K562 (cell line): ENCODE measurements at regions not wholly inside any gene's neighbourhood (a gene's known extent, or its start where the extent isn't known, plus 50 kb on each side); places are given as distances from the start of the nearest gene placed in this dataset.
"Not testable (repeated sequence)": the region's sequence is repeated elsewhere in the genome, so short reads cannot be mapped to it uniquely, and the experiment has no call there.

Source experiments
- ATAC-seq: fragments of 200-7000 bp; cut with Tn5 transposase; 3 replicates; pipeline ENCODE4 v1.9.1; 2020; ENCODE audit warnings: moderate library complexity
- BruUV-seq: library from RNA; stranded (reverse); fragments of 400-500 nt; replicated peaks from 2 replicates; lab custom pipeline; 2021; lab: Mats Ljungman, UMichigan
- CTCF ChIA-PET: fragments of 300-600 bp; formaldehyde crosslinking; extraction: SDS; loops from one replicate; lab custom pipeline; 2021; ENCODE audit warnings: low intra/inter-chr PET ratio; lab: Yijun Ruan, JAX
- POLR2A ChIA-PET: fragments of 300-600, 350-650 bp; sonication (Branson Sonifier 250); formaldehyde crosslinking; extraction: SDS; loops from one replicate; lab custom pipeline; 2021; ENCODE audit warnings: antibody characterized with exemption, inconsistent platforms; lab: Yijun Ruan, JAX
- DNase-seq, 4 experiments: peaks; one replicate each; pipeline versions ENCODE4 v3.0.0 to v3.0.0-alpha.2; 2011 to 2018; ENCODE audit warnings: low spot score in 3 of 4, mixed read lengths in 3 of 4; ENCODE audit errors: extremely low read depth in 1 of 4
- FAIRE-seq: peaks from 2 replicates; lab custom pipeline; 2011; peaks lifted over from hg19 to GRCh38; lab: Jason Lieb, UNC
- H2AFZ ChIP-seq: 2 replicates; pipeline ENCODE4 v1.6.0; 2011; ENCODE audit warnings: low read depth, low read length, control low read depth, inconsistent platforms
- H3K27ac ChIP-seq: fragments of 200-600 bp; 3 replicates; pipeline ENCODE4 v1.8.0; 2011; ENCODE audit warnings: low read depth, mild to moderate bottlenecking, control low read depth, inconsistent platforms, low read length, moderate library complexity, mixed read lengths; ENCODE audit errors: extremely low read depth
- H3K27me3 ChIP-seq, 2 experiments: fragments of 300-600 bp in 1 of 2; 2 replicates in 1 of 2; 3 replicates in 1 of 2; pipeline versions ENCODE4 v1.6.0 to v1.8.0; 2011; ENCODE audit warnings: inconsistent platforms in 2 of 2, low read length in 2 of 2, mild to moderate bottlenecking in 1 of 2, mixed read lengths in 1 of 2, moderate library complexity in 1 of 2; ENCODE audit not compliant: control insufficient read depth in 2 of 2, insufficient read depth in 2 of 2
- H3K36me3 ChIP-seq: fragments of 300-600 bp; 3 replicates; pipeline ENCODE4 v1.8.0; 2011; ENCODE audit warnings: mild to moderate bottlenecking, low read length, inconsistent platforms; ENCODE audit not compliant: control insufficient read depth, insufficient read depth
- H3K4me1 ChIP-seq, 2 experiments: fragments of 200-600 bp in 1 of 2; replicated peaks in 1 of 2; 2 replicates in 1 of 2; 3 replicates in 1 of 2; pipeline versions ENCODE4 v1.5.1 to v1.8.0; 2011; ENCODE audit warnings: inconsistent platforms in 2 of 2, low read length in 2 of 2, mild to moderate bottlenecking in 1 of 2, mixed read lengths in 1 of 2, moderate library complexity in 1 of 2; ENCODE audit not compliant: control insufficient read depth in 2 of 2, insufficient read depth in 2 of 2
- H3K4me2 ChIP-seq: 2 replicates; pipeline ENCODE4 v1.6.1; 2011; ENCODE audit warnings: low read length, control low read depth, inconsistent platforms, mixed read lengths; ENCODE audit not compliant: insufficient read depth
- H3K4me3 ChIP-seq: fragments of 200-600 bp; sonication (generic), shearing (Covaris generic); 2 replicates; pipeline ENCODE4 v1.5.1; 2016; ENCODE audit warnings: control low read depth, inconsistent platforms
- H3K79me2 ChIP-seq: fragments of 200-600 bp; 3 replicates; pipeline ENCODE4 v1.8.0; 2011; ENCODE audit warnings: low read length, inconsistent platforms; ENCODE audit not compliant: control insufficient read depth, insufficient read depth
- H3K9ac ChIP-seq, 2 experiments: 2 replicates each; pipeline versions ENCODE4 v1.6.0 to v1.6.1; 2011; ENCODE audit warnings: low read depth in 2 of 2, low read length in 2 of 2, control low read depth in 1 of 2, inconsistent platforms in 1 of 2, mild to moderate bottlenecking in 1 of 2, mixed read lengths in 1 of 2; ENCODE audit not compliant: insufficient read depth in 1 of 2
- H3K9me1 ChIP-seq: one replicate; pipeline ENCODE4 v1.6.0; 2011; ENCODE audit warnings: inconsistent platforms, mild to moderate bottlenecking, low read length, moderate library complexity; ENCODE audit not compliant: control insufficient read depth, insufficient read depth
- H3K9me3 ChIP-seq: replicated peaks from 2 replicates; pipeline ENCODE4 v1.5.1; 2011; ENCODE audit warnings: low read depth, low read length, inconsistent platforms; ENCODE audit not compliant: control insufficient read depth, insufficient read depth
- H4K20me1 ChIP-seq: replicated peaks from 2 replicates; pipeline ENCODE4 v1.6.1; 2011; ENCODE audit warnings: low read length, inconsistent platforms, mixed read lengths; ENCODE audit not compliant: control insufficient read depth, insufficient read depth
- HDGF ChIP-seq: fragments of 450-650 bp; IDR thresholded peaks from 2 replicates; pipeline ENCODE4 v1.6.1; 2016
- MEIS2 ChIP-seq: fragments of 450-650 bp; IDR thresholded peaks from 2 replicates; pipeline ENCODE4 v1.6.1; 2014; ENCODE audit warnings: mild to moderate bottlenecking; ENCODE audit not compliant: partially characterized antibody
- PATZ1 ChIP-seq: fragments of 250-450 bp; sonication (Bioruptor Pico); IDR thresholded peaks from 2 replicates; pipeline ENCODE4 v1.5.0; 2020; ENCODE audit warnings: mild to moderate bottlenecking, borderline replicate concordance
- PRDM10 ChIP-seq: fragments of 450-650 bp; IDR thresholded peaks from 2 replicates; pipeline ENCODE4 v1.6.1; 2018; ENCODE audit not compliant: partially characterized antibody
- STAT6 ChIP-seq: sonication (generic); formaldehyde crosslinking; IDR thresholded peaks from 2 replicates; pipeline ENCODE4 v1.8.1; 2023; ENCODE audit warnings: mild to moderate bottlenecking, missing genetic modification reagents
- ZFP36 ChIP-seq: fragments of 150-350 bp; IDR thresholded peaks from 2 replicates; pipeline ENCODE4 v1.6.1; 2018; ENCODE audit warnings: low read length, low read depth; ENCODE audit not compliant: partially characterized antibody
- ZNF766 ChIP-seq: fragments of 200-800 bp; sonication (Bioruptor generic); conservative IDR thresholded peaks from 2 replicates; pipeline ENCODE4 v1.6.1; 2016; ENCODE audit warnings: missing genetic modification characterization, missing compliant biosample characterization
- WGBS: fragments of 100-300 bp; shearing (Covaris generic); methylation state at CpG from one replicate; pipeline ENCODE4 v1.1.6; 2016; ENCODE audit warnings: low coverage, mixed read lengths; ENCODE audit not compliant: insufficient coverage; ENCODE audit errors: missing lambda C conversion rate; 5-methylcytosine and 5-hydroxymethylcytosine counted together
- in situ Hi-C: fragments of 300-500 bp; cut with MboI; formaldehyde crosslinking; loops from 4 replicates; pipeline ENCODE4 v1.15.0; 2018; ENCODE audit warnings: inconsistent platforms, mixed read lengths
- intact Hi-C: fragments of 100-400 bp; cut with micrococcal nuclease; formaldehyde crosslinking; loops from 2 replicates; pipeline ENCODE4 v1.14.2; 2022

GRCh38 chr6:14889611-14890593 is 356.0 kb upstream of the JARID2 start (continued):
- TF ChIP-seq STAT6 (CRISPR knock-in tag) (no peak), HDGF (no peak), PATZ1 (CRISPR knock-in tag) (no peak)

GRCh38 chr6:14891820-14892375 is 354.0 kb upstream of the JARID2 start:
- TF ChIP-seq MEIS2, result peak; percentile 16
- peak; percentile 69 for TF ChIP-seq ZFP36
- TF ChIP-seq PRDM10, result peak; percentile 85
- peak; percentile 72 for TF ChIP-seq ZNF766 (CRISPR knock-in tag)
- FAIRE-seq, H3K79me2 ChIP-seq, H3K9ac ChIP-seq, H3K27ac ChIP-seq, H3K4me3 ChIP-seq, in situ Hi-C loops, H3K9me1 ChIP-seq, H3K36me3 ChIP-seq, DNase-seq, H3K27me3 ChIP-seq, CTCF ChIA-PET, H3K9me3 ChIP-seq, H4K20me1 ChIP-seq, intact Hi-C loops, ATAC-seq, H3K4me2 ChIP-seq, POLR2A ChIA-PET, BruUV-seq, H2AFZ ChIP-seq: not testable (repeated sequence)
- WGBS, result 32% methylated on average over 9 of the region's 9 CpGs
- peaks cover 0 to 12% of the 10 kb centered on the region in 2 experiments; a peak in 3 of 5 replicates for H3K4me1 ChIP-seq
